Activated CD4-positive, alpha-beta T cell treated with anti-CD3 and anti-CD28 coated beads, Interleukin-2, Interleukin-6, amounts not matched to agents 100 ng/mL and 50 ng/mL, durations not matched to agents 16 hours and 8 hours (primary cell): ENCODE measurements at regions not wholly inside any gene's neighbourhood (a gene's known extent, or its start where the extent isn't known, plus 50 kb on each side); places are given as distances from the start of the nearest gene placed in this dataset.
"Not testable (repeated sequence)": the region's sequence is repeated elsewhere in the genome, so short reads cannot be mapped to it uniquely, and the experiment has no call there.

ENCODE experiments used
- DNase-seq: peaks from one replicate; pipeline ENCODE4 v3.0.0-alpha.2; 2020

DNA sequence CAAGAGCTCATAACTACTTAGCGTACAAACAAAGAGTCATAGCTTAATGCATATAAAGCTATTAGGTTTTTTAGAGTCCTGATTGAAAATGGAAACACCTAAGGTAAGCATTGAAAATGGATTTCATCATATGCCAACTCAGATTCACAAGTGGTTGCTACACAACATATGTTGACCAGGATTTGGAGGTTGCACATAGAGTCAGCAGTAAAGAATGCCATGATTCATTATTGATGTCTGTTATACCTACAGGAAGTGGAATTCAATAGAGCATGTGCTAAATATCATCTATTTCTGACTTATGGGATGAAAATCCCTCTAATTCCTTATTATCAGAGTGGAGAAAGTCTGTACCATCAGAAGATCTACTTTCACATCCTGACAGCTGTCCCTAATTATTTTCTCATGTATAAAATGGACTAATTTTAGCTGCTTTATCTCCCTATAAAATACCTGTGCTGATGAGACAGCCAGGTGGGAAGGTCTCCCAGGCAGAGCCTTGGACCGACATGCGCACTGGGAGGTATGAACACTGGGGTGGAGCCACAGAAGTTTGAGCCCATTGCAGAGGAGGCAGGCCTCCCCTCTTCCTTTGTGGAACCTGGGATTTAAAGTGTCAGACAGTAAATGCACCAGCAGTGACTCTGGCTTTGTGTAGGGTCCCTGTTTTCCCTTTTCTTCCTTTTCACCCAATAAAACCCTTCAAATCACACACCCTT, 204.2 kb downstream of the AASDHPPT start:
- no peak for DNase-seq

DNA sequence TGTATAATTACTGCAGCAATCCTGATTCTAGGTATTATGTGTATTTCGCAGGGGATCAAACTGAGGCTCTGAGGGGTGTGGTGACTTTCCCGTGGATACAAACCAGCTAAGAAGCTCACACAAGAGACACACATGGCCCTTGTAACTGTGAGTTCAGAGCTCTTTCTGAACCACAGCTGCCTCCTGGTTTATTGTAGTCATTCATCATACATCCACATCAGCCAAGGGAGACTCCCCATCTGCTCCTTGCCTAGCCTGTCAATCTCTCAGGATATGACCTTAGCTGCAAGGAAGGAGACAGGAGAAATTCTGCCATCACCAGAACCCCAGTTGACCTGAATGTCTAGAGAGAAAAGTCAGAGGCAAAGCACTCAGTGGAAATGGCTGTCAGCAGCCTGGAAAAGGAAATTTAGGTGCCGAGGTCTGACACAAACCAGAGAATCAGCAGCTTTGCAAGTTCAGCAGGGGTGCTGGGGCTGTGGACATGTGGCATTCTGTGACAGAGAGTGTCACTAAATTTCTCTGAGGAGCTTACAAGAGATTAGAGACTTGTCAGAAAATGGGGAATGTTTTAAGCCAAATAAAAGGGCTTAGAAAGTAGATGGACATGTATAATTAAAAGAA, 209.5 kb downstream of the AASDHPPT start:
- no peak for DNase-seq

DNA sequence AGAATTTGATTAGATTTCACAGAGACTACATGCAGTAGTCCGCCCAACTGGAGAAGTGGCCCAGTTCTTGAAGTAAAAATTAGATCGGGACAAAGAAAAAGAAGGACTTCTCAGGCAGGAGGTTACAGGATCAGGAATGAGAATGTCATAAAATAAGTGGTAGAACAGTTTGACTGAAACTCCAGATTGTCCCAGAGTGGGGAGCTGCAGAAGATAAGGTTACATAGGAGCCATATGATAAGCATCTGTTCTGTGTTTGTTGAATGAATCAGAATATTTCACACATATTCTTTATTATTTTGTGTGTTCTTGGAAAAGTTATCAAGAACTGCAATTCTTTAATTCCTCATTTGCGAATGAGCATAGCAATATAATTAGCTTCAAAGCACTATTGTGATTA, 210.6 kb downstream of the AASDHPPT start:
- no peak for DNase-seq

DNA sequence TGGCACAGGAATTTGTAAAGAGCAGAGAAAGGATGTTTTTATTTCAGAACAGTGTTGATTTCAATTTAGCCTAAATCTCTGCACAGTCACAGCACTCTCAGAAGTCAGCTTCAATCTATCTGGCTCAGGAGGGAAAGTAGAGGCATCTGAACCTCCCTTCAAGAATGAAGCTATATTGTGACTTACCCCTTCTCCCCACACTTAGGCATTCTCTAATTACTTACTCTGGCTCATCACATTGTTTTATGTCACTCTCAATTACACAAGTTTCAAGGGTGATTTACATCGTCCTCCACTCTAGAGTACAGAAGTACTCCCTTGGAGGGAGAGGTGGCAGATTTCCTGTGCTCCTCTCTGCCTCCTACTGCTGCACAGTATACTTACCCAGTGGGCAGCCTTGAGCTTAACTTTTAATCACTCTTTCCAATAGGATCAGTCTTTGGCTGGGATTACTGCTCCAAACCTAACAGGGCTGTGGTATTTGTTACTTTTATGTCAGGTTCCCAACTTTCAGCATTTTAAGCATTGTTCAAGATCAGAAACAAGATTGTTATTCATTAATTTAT, 211.4 kb downstream of the AASDHPPT start:
- no peak for DNase-seq

DNA sequence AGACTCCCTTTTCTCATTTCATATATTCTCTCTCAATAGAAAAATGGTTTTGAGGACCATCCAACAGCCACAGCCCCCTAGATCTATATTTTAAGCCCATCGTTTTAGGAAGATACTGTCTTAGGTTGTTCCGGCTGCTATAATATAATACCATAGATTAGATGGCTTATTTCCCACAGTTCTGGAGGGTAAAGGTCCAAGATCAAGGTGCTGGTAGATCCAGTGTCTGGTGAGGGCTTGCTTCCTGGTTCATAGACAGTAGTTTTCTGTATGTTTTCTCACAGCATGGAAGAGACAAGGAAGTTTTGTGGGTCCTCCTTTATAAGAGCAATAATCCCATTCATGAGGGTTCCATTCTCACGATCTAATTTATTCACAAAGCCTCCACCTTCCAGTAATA, 215.1 kb downstream of the AASDHPPT start:
- DNase-seq, result no peak

DNA sequence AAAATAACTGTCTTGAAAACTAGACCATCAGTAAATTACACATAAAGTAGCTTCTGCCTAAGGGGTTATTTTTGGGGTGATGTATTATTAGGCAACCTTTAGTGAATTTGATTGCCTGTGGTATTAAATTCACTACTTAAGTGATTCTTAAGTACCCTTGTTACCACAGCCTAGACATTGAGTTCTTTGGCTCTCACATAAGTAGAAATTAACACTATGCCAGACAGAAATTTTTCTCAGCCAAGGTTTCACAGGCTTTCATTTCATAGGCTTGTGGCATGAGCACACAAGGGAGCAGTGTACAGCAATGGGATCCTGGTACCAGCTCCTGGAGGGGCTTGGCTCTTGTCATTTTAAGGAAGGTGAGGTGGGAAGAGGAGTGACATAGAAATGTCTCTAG, 218.5 kb downstream of the AASDHPPT start:
- DNase-seq, result no peak

DNA sequence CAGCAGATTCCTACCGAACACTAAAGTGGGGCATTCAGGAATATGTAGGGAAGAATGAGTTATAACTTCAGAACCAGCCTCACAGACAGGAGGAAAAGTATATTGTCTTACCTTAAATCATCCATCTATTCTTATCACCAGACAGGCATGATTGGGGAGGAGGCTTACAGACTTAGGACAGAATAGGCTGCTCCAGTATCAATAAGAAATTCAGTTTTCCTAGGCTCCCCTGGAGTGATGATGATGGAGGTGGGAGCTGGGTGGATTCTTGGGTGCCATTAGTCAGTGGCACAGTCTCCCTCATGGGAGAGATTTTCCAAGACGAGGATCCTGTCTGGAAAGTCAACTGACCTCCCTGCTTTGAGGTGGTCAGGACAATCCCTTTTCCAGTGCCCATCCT, 225.0 kb downstream of the AASDHPPT start:
- DNase-seq, result no peak

DNA sequence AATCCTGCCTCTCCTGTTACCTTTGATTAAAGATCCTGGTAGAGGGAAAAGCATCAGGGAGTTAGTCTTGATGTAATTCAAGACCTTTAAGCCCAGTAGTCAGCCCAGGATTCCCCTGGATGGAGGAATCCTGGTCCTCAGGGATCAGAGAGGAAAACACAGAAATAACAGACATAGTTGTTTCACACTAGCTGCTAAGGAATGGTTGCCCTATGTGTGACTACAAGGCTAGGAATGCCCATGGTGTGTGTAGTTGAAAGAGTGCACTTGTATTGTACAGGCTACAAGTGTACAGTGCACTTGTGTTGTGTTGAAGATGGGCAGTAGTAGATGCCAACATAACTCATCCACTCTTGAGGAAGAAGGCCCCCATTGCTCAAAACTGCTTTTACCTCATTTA, 226.8 kb downstream of the AASDHPPT start:
- DNase-seq, result no peak

DNA sequence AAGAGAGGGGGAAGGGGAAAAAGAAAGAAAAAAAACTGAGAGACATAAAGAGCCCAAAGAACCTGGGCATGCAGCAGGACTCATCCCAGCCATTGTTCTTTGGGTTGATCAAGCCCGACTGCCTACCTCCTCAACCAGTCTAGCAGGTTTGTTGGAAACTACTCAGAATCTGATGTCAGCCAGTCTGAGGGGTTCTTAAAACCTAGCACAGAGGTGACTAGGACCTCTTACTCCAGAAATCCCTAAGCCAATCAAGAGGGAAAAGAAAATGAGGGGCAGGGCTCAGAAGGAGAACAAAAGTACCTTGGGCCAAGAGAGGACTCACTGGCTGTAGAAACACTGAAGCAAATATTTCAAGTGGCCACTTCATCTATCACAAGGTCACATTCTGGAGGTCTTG, 228.0 kb downstream of the AASDHPPT start:
- no peak for DNase-seq

DNA sequence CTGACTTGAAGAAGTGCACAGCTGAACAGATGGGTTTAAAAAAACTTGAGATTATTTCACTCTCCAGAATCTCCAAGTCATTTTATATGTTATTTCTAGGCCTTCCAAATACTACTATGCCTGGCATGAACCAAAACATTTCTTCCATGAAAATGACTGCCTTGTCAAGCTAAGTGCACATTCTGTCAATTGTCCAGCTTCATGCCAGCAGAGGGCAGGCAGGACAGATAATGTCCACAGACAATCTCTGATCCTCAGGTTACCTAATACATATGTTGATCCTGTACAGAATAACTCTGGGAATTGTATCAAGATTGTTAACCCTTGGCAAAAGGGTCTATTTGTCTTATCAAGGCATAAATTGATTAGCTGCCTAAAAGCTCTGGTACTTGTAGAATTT, 229.5 kb downstream of the AASDHPPT start:
- no peak for DNase-seq

DNA sequence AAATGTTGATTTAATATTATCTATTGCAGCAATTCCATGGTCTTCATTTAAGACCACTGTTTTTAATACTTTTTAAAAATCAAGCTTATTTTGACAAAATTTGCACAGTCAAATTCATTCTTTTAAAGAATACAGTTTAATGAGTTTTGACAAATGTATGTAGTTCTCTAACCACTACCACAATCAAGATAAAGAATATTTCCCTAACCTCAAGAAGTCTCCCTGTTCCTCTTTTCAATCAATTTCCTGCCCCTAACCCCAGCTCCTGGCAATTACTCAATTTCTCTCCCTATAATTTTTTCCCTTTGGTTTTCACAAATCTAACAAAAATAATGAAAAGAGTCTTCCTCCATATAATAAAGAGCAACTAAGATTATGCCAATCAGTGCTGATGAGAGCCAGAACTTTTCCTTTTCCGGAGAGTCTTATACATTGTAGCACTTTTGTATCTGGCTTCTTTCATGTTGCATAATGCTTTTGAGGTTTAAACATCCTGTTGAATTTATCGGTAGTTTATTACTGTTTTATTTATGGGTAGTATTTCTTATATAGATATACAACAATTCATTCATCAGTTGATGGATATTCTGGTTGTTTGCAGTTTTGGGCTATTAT, 231.7 kb downstream of the AASDHPPT start:
- DNase-seq, result no peak

DNA sequence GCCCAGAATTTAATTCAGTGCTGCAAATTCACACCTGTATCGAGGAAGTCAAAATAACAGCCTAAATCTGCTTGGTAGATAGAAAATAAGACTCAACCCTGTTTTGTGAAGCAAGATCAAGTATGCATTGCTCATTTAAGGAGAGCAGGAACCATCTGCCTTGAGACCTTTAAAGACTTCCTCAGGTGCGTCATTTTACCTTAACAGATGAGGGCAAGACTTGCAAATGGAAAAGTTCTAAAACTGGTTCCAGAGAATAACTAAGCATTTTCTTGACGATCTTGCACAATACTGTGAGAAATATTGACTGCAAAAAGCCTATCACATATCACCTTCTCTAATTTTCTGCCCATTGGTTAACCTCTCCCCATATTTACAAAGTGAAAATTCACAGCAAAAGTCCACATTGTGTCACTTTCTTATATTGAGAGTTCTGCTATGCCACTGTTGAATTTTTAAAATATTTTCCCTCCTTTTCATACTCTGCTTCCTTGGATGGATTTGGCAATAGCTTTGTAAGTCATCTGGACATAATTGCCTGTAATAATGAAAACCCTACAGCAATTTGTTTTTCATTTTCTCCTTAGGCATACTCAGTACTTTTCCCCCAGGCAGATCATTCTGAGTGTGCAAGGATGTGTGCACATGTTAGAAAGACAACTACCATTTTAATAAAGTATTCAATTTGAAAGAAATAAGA, 234.2 kb downstream of the AASDHPPT start:
- no peak for DNase-seq

DNA sequence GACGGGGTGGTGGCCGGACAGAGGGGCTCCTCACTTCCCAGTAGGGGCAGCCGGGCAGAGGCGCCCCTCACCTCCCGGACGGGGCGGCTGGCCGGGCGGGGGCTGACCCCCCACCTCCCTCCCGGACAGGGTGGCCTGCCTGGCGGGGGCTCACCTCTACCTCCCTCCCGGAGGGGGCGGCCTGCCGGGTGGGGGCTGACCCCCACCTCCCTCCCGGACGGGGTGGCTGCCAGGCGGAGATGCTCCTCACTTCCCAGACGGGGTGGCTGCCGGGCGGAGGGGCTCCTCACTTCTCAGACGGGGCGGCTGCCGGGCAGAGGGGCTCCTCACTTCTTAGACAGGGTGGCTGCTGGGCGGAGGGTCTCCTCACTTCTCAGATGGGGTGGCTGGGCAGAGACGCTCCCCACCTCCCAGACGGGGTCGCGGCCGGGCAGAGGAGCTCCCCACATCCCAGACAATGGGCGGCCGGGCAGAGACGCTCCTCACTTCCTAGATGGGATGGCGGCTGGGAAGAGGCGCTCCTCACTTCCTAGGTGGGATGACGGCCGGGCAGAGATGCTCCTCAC, 239.8 kb downstream of the AASDHPPT start:
- DNase-seq, result not testable (repeated sequence)

DNA sequence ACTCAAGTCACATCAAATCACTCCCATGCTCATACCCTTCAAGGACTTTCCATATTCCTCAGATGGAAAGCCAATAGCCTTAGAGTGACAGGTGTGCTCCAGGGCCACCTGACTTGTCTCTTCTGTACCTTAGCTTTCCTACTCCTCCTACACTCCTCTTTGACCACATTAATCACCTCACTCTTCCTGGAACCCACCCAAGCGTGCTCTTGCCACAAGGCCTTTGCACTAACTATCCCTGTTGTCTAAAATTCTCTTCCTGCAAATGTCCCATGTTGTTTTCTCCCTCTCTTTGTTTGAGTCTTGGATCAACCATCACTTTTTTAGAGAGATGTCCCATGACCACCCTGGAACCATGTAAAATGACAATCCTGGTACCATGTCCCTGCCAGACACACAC, 244.1 kb downstream of the AASDHPPT start:
- DNase-seq, result no peak

DNA sequence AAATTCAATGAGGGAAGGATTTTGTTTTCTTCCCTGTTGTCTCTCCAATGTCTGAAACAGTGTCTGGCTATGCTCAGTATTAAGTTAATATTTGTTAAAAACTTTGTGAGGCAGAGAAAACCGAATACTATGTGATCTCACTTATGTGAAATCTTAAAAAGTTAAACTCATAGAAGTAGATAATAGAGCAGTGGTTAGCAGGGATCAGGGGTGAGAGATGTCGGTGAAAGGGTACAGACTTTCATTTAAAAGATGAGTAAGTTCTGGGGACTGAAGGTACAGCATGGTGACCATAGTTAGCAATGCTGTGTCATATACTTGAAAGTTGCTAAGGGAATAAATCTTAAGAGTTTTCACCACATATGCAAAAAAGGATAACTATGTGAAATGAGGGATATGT, 244.6 kb downstream of the AASDHPPT start:
- no peak for DNase-seq

DNA sequence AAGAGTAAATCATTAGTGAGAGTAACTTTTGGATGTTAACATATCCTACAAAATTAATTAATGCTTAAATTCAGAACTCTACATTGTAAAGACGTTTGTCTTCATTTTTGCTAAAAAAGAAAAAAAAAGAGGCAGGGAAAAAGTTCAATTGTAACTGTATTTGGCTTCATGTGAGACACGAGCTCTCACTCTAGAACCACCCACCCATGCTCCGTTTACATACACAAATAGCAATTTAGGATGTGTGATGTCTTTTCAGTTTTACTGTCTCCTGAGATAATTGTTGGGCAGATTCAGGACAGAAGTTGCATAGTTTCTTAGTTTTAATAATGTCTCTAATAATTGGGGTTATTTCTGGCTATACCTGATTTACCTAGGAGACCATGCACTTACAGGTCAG, 248.6 kb downstream of the AASDHPPT start:
- no peak for DNase-seq

DNA sequence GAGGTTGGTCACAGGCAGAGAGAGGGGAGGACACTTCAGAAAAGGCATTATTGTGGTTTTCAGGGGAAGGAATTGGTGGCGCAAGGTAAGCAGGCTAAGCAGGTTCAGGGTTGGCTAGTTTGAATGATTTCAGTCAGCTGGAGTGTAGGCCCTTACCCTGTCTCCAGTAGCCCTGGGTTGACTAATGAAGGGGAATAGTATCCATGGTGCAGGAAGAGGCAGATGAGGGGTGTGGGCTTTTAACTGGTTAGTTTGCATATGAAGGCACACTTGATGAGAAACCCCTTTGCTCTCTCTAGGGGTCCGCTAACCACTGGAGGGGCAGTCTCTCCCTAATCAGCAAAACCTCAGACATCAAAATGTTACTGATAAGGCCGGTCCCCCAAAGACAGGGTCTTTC, 249.7 kb downstream of the AASDHPPT start:
- DNase-seq, result no peak

DNA sequence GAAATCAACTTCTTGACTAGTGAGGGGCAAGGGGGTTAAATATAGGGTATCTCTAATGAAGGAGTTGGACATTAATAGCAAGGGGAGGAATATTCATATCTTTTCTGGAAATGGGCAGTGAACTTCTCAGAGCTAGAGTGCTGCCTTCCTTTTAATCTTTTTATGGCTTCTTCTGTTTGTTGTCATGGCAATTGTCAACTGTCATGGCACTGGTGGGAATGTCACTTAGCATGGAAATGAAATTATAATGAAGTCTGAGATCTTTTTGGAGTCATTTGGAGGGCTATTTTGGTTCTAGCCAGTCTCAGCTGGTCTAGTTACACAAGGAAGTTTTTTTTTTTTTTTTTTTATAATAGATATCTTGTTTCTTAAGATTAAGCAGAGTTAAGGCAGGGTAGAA, 250.2 kb downstream of the AASDHPPT start:
- no peak for DNase-seq

DNA sequence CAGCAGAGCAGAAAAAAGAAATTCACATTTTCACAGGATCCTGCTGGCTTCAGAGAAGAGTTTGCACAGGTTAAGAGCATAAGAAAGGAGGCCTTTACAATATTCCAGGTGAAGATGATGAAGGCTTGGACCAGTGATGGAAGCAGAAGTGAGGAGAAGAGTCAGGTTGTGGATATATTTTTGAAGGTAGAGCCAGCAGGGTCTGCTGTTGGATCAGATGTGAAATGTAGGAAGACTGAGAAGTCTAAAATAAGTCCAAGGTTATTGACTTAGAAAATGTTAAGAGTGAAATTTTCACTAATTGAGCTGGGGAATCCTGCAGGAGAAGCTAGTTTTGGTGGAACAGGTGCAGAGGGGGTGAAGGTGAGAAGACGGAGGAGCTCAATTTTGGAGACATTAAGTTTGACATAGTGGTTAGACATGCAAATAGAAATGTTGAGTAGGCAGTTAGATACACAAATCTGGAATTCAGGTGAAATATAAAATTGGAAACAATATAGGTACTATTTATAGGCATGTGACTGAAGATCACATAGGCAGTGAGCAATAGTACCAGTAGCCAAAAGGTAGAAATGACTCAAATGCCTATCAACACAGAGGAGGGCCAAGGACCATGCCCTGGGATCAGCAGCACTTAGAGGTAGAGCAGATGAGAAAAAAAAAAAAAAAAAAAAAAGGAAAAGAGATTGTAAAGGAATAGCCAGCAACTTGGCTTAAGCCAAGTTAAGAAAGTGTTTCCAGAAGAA, 252.0 kb downstream of the AASDHPPT start:
- DNase-seq, result no peak

DNA sequence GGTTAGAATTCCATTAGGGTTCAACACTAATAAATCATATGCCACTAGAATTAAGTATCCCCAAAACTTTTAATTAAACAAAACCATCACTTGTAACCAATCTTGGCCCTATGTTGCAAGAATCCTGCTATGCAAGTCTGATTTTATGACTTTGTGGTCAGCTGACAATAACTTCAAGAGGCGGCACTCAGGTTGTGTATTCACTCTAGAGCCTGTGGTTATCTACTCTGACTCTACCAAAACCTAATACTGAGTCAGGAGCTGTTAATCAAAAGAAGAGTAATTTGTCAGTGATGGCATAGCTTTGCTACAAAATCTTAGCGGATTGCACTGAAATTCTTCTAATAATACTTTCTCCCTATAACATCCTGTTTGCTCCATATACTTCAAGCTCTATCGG, 253.7 kb downstream of the AASDHPPT start:
- no peak for DNase-seq

DNA sequence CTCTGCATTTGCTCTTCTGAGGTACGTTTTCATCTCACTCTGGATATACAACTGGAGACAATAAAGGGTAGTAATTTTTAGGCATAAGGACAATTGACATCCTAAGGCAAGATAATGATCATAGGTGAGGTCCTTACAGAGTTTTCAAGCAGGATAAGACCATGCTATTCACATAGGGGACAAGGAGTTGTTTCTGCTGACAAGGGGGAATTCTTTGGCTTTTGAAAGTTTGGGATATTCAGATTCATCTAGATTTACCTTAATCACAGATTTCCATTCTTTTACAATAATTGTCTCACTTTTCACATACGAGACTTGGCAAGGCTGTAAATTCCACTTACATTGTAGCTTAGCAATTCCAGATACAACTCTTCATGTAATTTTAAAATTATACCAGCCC, 256.2 kb downstream of the AASDHPPT start:
- no peak for DNase-seq

DNA sequence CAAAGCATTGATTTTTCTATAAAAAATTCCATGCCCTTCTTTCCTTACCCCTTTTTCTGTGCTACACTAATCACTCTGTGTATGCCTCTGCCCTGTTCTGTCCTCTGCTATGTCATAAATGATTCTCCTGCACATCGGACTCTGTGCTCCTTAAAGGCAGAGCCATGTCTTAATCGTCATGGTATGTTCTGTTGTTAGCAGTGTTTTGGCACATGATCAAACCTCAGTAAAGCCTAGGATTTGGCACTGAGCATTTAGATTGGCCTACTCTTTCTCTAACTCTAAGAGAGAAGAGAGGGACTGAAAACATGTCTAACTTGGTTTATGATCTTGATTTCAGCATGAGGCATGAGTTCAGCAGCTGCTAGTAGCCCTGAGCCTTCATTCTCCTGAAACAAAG, 266.9 kb downstream of the AASDHPPT start:
- DNase-seq, result no peak

DNA sequence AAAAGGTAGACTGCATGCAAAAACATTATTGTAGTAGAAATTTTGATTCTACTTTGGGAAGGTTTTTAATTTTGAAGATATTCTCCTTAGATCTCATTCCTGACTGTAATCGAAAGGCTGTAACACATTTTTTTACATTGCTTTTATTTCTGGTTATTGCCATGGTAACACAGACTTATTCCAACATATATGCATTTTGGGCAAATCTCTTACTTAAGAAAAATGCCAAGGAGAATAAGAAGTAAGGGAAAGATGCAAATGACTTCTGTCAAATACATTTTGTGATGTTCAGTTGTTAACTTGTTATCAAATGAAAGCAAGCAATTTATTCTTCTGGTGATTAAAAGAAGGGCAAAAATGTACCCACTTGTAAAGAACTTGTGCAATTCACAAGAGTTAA, 267.5 kb downstream of the AASDHPPT start:
- DNase-seq, result no peak
